GM21447 (cell line): ENCODE measurements at regions not wholly inside any gene's neighbourhood (a gene's known extent, or its start where the extent isn't known, plus 50 kb on each side); places are given as distances from the start of the nearest gene placed in this dataset.
"Not testable (repeated sequence)": the region's sequence is repeated elsewhere in the genome, so short reads cannot be mapped to it uniquely, and the experiment has no call there.

Source experiments
- ATAC-seq: cut with Tn5 transposase; IDR thresholded peaks from one replicate; pipeline ENCODE4 v1.9.1; 2021; ENCODE audit not compliant: unreplicated experiment

- no peak for ATAC-seq
These were observed 96.8 kb upstream of the MAP9 start for GRCh38 chr4:155473420-155474095.

GRCh38 chr4:155468282-155468681 is 91.5 kb upstream of the MAP9 start:
- no peak for ATAC-seq

GRCh38 chr4:155450676-155451075 is 73.9 kb upstream of the MAP9 start:
- no peak for ATAC-seq

- ATAC-seq = no peak
These were observed 68.5 kb upstream of the MAP9 start for GRCh38 chr4:155445306-155445705.

- ATAC-seq = no peak
These were observed 68.0 kb upstream of the MAP9 start for GRCh38 chr4:155444721-155445120.

- peak; percentile 80 for ATAC-seq
These were observed 65.7 kb upstream of the MAP9 start for GRCh38 chr4:155442267-155443105.

- no peak for ATAC-seq
These were observed 64.7 kb upstream of the MAP9 start for GRCh38 chr4:155441475-155441874.

- ATAC-seq = not testable (repeated sequence)
These were observed 63.0 kb upstream of the MAP9 start for GRCh38 chr4:155439760-155440159.

- ATAC-seq = no peak
These were observed 58.1 kb upstream of the MAP9 start for GRCh38 chr4:155434904-155435303.

GRCh38 chr4:155434366-155434765 is 57.6 kb upstream of the MAP9 start:
- no peak for ATAC-seq

GRCh38 chr4:155433636-155434360 is 57.0 kb upstream of the MAP9 start:
- ATAC-seq = no peak

- ATAC-seq = no peak
These were observed 54.4 kb upstream of the MAP9 start for GRCh38 chr4:155430895-155431795.

- no peak for ATAC-seq
These were observed 51.4 kb upstream of the MAP9 start for GRCh38 chr4:155428128-155428527.

GRCh38 chr4:155426953-155427352 is 50.2 kb upstream of the MAP9 start:
- ATAC-seq = no peak
